ENCODE measurements at regions not wholly inside any gene's neighbourhood (a gene's known extent, or its start where the extent isn't known, plus 50 kb on each side); places are given as distances from the start of the nearest gene placed in this dataset.

DNA sequence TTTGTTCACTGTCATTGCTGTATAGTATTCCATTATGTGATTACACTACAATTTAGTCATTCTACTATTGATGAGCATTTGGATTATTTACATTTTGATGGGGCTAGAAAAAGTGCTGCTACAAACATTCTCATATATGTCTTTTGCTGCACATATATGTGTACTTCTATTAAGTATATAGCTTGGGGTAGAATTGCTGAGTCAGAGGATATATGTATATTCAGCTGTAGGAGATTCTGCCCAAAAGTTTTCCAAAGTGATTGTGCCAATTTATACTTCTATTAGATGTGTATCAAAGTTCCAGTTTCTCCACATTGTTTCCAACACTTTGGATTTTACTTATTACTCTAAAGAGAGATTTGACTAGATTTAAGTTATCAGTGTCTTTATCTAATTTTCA, 101.7 kb upstream of the UGP2 start:
- no peak overlapping the region for H3K27ac ChIP-seq (ENCODE audit: low read length)
- no peaks in the 10 kb centered on the region for H3K4me1 ChIP-seq (ENCODE audit: low read length)
- H3K9ac ChIP-seq (ENCODE audit: low read length) = no peak overlapping the region
- no peak for TF ChIP-seq EZH2phosphoT487 (IDR thresholded peaks at IDR 0.05; ENCODE audit: low read length)
- TF ChIP-seq, protein P1, sequence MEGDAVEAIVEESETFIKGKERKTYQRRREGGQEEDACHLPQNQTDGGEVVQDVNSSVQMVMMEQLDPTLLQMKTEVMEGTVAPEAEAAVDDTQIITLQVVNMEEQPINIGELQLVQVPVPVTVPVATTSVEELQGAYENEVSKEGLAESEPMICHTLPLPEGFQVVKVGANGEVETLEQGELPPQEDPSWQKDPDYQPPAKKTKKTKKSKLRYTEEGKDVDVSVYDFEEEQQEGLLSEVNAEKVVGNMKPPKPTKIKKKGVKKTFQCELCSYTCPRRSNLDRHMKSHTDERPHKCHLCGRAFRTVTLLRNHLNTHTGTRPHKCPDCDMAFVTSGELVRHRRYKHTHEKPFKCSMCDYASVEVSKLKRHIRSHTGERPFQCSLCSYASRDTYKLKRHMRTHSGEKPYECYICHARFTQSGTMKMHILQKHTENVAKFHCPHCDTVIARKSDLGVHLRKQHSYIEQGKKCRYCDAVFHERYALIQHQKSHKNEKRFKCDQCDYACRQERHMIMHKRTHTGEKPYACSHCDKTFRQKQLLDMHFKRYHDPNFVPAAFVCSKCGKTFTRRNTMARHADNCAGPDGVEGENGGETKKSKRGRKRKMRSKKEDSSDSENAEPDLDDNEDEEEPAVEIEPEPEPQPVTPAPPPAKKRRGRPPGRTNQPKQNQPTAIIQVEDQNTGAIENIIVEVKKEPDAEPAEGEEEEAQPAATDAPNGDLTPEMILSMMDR (IDR thresholded peaks at IDR 0.05; ENCODE audit: low read length) = no peak
- TF ChIP-seq EZH2 (optimal IDR thresholded peaks at IDR 0.05; ENCODE audit: low read depth, low read length) = no peak
- H3K27me3 ChIP-seq (replicated peaks; ENCODE audit: insufficient read depth, low read length) = no peaks in the 10 kb centered on the region
- no peak overlapping the region for H3K4me2 ChIP-seq (ENCODE audit: low read depth, low read length)
- no peak overlapping the region for H2AFZ ChIP-seq (ENCODE audit: low read length)
- no peaks in the 10 kb centered on the region for H3K9me3 ChIP-seq (replicated peaks; ENCODE audit: insufficient read depth, low read length)
- no peaks in the 10 kb centered on the region for H4K20me1 ChIP-seq (ENCODE audit: insufficient read depth, low read length)
- DNase-seq = no peak
- no peaks in the 10 kb centered on the region for H3K36me3 ChIP-seq (replicated peaks; ENCODE audit: insufficient read depth, low read length)
- H3K4me3 ChIP-seq (ENCODE audit: low read length) = no peak overlapping the region
- H3F3A ChIP-seq (ENCODE audit: insufficient read depth, low read length) = no peaks in the 10 kb centered on the region
- no peaks in the 10 kb centered on the region for H3K9me2 ChIP-seq (replicated peaks; ENCODE audit: insufficient read depth, low read length)
- H3K79me2 ChIP-seq (ENCODE audit: low read length) = no peaks in the 10 kb centered on the region

DNA sequence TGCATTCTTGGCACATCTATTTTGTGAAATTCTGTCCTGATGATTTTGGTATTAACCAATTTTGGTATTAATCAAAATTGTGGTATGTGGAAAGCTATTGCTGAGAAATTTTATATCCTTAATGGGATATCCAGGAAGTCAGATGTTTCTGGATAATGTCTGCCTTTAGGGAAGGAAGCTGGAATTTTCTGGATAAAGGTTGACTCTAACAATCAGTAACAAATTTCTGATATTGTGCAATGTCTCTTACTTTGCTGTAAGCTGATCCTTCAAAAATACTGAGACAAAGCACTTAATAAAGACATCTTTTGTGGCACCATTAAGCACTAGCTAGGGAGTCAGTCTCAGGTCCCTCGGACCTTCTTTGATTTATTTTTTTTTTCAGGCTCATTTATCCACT, 100.8 kb upstream of the UGP2 start:
- no peaks in the 10 kb centered on the region for H3K36me3 ChIP-seq (replicated peaks; ENCODE audit: insufficient read depth, low read length)
- no peak overlapping the region for H2AFZ ChIP-seq (ENCODE audit: low read length)
- H3K4me1 ChIP-seq (ENCODE audit: low read length) = no peaks in the 10 kb centered on the region
- no peaks in the 10 kb centered on the region for H3F3A ChIP-seq (ENCODE audit: insufficient read depth, low read length)
- H4K20me1 ChIP-seq (ENCODE audit: insufficient read depth, low read length) = no peaks in the 10 kb centered on the region
- no peak for DNase-seq
- H3K4me3 ChIP-seq (ENCODE audit: low read length) = no peak overlapping the region
- no peaks in the 10 kb centered on the region for H3K9me2 ChIP-seq (replicated peaks; ENCODE audit: insufficient read depth, low read length)
- H3K9me3 ChIP-seq (replicated peaks; ENCODE audit: insufficient read depth, low read length) = no peaks in the 10 kb centered on the region
- H3K27ac ChIP-seq (ENCODE audit: low read length) = no peak overlapping the region
- TF ChIP-seq EZH2 (optimal IDR thresholded peaks at IDR 0.05; ENCODE audit: low read depth, low read length) = no peak
- no peak for TF ChIP-seq EZH2phosphoT487 (IDR thresholded peaks at IDR 0.05; ENCODE audit: low read length)
- TF ChIP-seq, protein P1 (IDR thresholded peaks at IDR 0.05; ENCODE audit: low read length) = no peak
- no peaks in the 10 kb centered on the region for H3K79me2 ChIP-seq (ENCODE audit: low read length)
- no peak overlapping the region for H3K4me2 ChIP-seq (ENCODE audit: low read depth, low read length)
- no peaks in the 10 kb centered on the region for H3K27me3 ChIP-seq (replicated peaks; ENCODE audit: insufficient read depth, low read length)
- no peak overlapping the region for H3K9ac ChIP-seq (ENCODE audit: low read length)

GRCh38 chr2:63741884-63742579, 99.7 kb upstream of the UGP2 start:
- DNase-seq = no peak

GRCh38 chr2:63742580-63742976, 99.1 kb upstream of the UGP2 start:
- Histone ChIP-seq H3K9me2 (replicated peaks; ENCODE audit: insufficient read depth, low read length) (no peaks in the 10 kb centered on the region), H3K79me2 (ENCODE audit: low read length) (no peaks in the 10 kb centered on the region), H4K20me1 (ENCODE audit: insufficient read depth, low read length) (no peaks in the 10 kb centered on the region), H3K9ac (ENCODE audit: low read length) (no peak overlapping the region), H3F3A (ENCODE audit: insufficient read depth, low read length) (no peaks in the 10 kb centered on the region), H3K9me3 (replicated peaks; ENCODE audit: insufficient read depth, low read length) (no peaks in the 10 kb centered on the region), H3K4me3 (ENCODE audit: low read length) (no peak overlapping the region), H2AFZ (ENCODE audit: low read length) (no peak overlapping the region), H3K27me3 (replicated peaks; ENCODE audit: insufficient read depth, low read length) (no peaks in the 10 kb centered on the region), H3K36me3 (replicated peaks; ENCODE audit: insufficient read depth, low read length) (no peaks in the 10 kb centered on the region), H3K4me1 (ENCODE audit: low read length) (no peaks in the 10 kb centered on the region), H3K4me2 (ENCODE audit: low read depth, low read length) (no peak overlapping the region), H3K27ac (ENCODE audit: low read length) (no peak overlapping the region)
- TF ChIP-seq EZH2 (optimal IDR thresholded peaks at IDR 0.05; ENCODE audit: low read depth, low read length) (no peak), EZH2phosphoT487 (IDR thresholded peaks at IDR 0.05; ENCODE audit: low read length) (no peak)
- TF ChIP-seq, protein P1 (IDR thresholded peaks at IDR 0.05; ENCODE audit: low read length) = no peak
- no peak for DNase-seq

More at GRCh38 chr2:63741884-63742579, 99.7 kb upstream of the UGP2 start:
- no peaks in the 10 kb centered on the region for H3K79me2 ChIP-seq (ENCODE audit: low read length)
- no peaks in the 10 kb centered on the region for H4K20me1 ChIP-seq (ENCODE audit: insufficient read depth, low read length)
- no peaks in the 10 kb centered on the region for H3K4me1 ChIP-seq (ENCODE audit: low read length)
- H3K4me2 ChIP-seq (ENCODE audit: low read depth, low read length) = no peak overlapping the region
- H3K27ac ChIP-seq (ENCODE audit: low read length) = no peak overlapping the region
- H3K27me3 ChIP-seq (replicated peaks; ENCODE audit: insufficient read depth, low read length) = no peaks in the 10 kb centered on the region
- H3K9me2 ChIP-seq (replicated peaks; ENCODE audit: insufficient read depth, low read length) = no peaks in the 10 kb centered on the region
- no peak overlapping the region for H2AFZ ChIP-seq (ENCODE audit: low read length)
- H3K9me3 ChIP-seq (replicated peaks; ENCODE audit: insufficient read depth, low read length) = no peaks in the 10 kb centered on the region
- H3K36me3 ChIP-seq (replicated peaks; ENCODE audit: insufficient read depth, low read length) = no peaks in the 10 kb centered on the region
- no peak overlapping the region for H3K9ac ChIP-seq (ENCODE audit: low read length)
- no peak for TF ChIP-seq EZH2phosphoT487 (IDR thresholded peaks at IDR 0.05; ENCODE audit: low read length)
- TF ChIP-seq EZH2 (optimal IDR thresholded peaks at IDR 0.05; ENCODE audit: low read depth, low read length) = no peak
- no peaks in the 10 kb centered on the region for H3F3A ChIP-seq (ENCODE audit: insufficient read depth, low read length)
- H3K4me3 ChIP-seq (ENCODE audit: low read length) = no peak overlapping the region
